Trophoblast cell (in vitro differentiated cells and primary cell): ENCODE measurements at regions not wholly inside any gene's neighbourhood (a gene's known extent, or its start where the extent isn't known, plus 50 kb on each side); places are given as distances from the start of the nearest gene placed in this dataset.

Experiments
- DNase-seq, 2 donors: peaks; one replicate each; pipeline ENCODE4 v3.0.0-alpha.2; 2016
- H2AFZ ChIP-seq: 2 replicates; pipeline ENCODE4 v1.6.1; 2013; ENCODE audit warnings: low read length, moderate library complexity, mild to moderate bottlenecking; ENCODE audit not compliant: insufficient read depth, poor library complexity
- H2AK5ac ChIP-seq: 2 replicates; pipeline ENCODE4 v1.6.1; 2013; ENCODE audit warnings: mild to moderate bottlenecking, low read length
- H2BK120ac ChIP-seq: 2 replicates; pipeline ENCODE4 v1.6.1; 2013; ENCODE audit warnings: low read length, mild to moderate bottlenecking, moderate library complexity; ENCODE audit not compliant: insufficient read depth, poor library complexity
- H2BK12ac ChIP-seq: 2 replicates; pipeline ENCODE4 v1.6.1; 2013; ENCODE audit warnings: mild to moderate bottlenecking, low read length, moderate library complexity
- H2BK5ac ChIP-seq: 2 replicates; pipeline ENCODE4 v1.6.1; 2013; ENCODE audit warnings: low read length, low read depth, moderate library complexity, mild to moderate bottlenecking; ENCODE audit not compliant: poor library complexity
- H3K14ac ChIP-seq: 2 replicates; pipeline ENCODE4 v1.6.1; 2013; ENCODE audit warnings: mild to moderate bottlenecking, low read length
- H3K18ac ChIP-seq: 2 replicates; pipeline ENCODE4 v1.6.1; 2013; ENCODE audit warnings: mild to moderate bottlenecking, low read length
- H3K23ac ChIP-seq: 2 replicates; pipeline ENCODE4 v1.6.1; 2013; ENCODE audit warnings: low read length
- H3K27ac ChIP-seq: 2 replicates; pipeline ENCODE4 v1.5.1; 2013; ENCODE audit warnings: low read depth, mild to moderate bottlenecking, inconsistent platforms, low read length, moderate library complexity
- H3K27me3 ChIP-seq: 2 replicates; pipeline ENCODE4 v1.6.1; 2013; ENCODE audit warnings: inconsistent platforms, mild to moderate bottlenecking, low read length, moderate library complexity; ENCODE audit not compliant: insufficient read depth
- H3K36me3 ChIP-seq, 2 experiments: 1 replicate in 1 of 2; 2 replicates in 1 of 2; pipeline ENCODE4 v1.6.1; 2013; ENCODE audit warnings: low read length in 2 of 2, mild to moderate bottlenecking in 2 of 2, moderate library complexity in 1 of 2; ENCODE audit not compliant: insufficient read depth in 2 of 2, control insufficient read depth in 1 of 2
- H3K4ac ChIP-seq: 2 replicates; pipeline ENCODE4 v1.6.1; 2013; ENCODE audit warnings: low read depth, mild to moderate bottlenecking, low read length, moderate library complexity
- H3K4me1 ChIP-seq, 2 experiments: 1 replicate in 1 of 2; 2 replicates in 1 of 2; pipeline ENCODE4 v1.6.1; 2013; ENCODE audit warnings: low read length in 2 of 2, mild to moderate bottlenecking in 2 of 2, moderate library complexity in 1 of 2; ENCODE audit not compliant: insufficient read depth in 2 of 2, control insufficient read depth in 1 of 2
- H3K4me2 ChIP-seq: 2 replicates; pipeline ENCODE4 v1.6.1; 2013; ENCODE audit warnings: inconsistent platforms, mild to moderate bottlenecking, low read length, moderate library complexity
- H3K4me3 ChIP-seq: 2 replicates; pipeline ENCODE4 v1.5.1; 2013; ENCODE audit warnings: mild to moderate bottlenecking, low read depth, low read length, inconsistent platforms
- H3K79me1 ChIP-seq: one replicate; pipeline ENCODE4 v1.6.1; 2013; ENCODE audit warnings: low read length
- H3K79me2 ChIP-seq: 2 replicates; pipeline ENCODE4 v1.6.1; 2013; ENCODE audit warnings: low read length, mild to moderate bottlenecking; ENCODE audit not compliant: control insufficient read depth, insufficient read depth, poor library complexity
- H3K9ac ChIP-seq: 2 replicates; pipeline ENCODE4 v1.6.1; 2013; ENCODE audit warnings: mild to moderate bottlenecking, low read length
- H3K9me3 ChIP-seq: 2 replicates; pipeline ENCODE4 v1.6.1; 2013; ENCODE audit warnings: low read depth, mild to moderate bottlenecking, control low read depth, inconsistent platforms, low read length; ENCODE audit not compliant: insufficient read depth
- H4K12ac ChIP-seq: 2 replicates; pipeline ENCODE4 v1.6.1; 2013; ENCODE audit warnings: low read depth, mild to moderate bottlenecking, low read length, moderate library complexity
- H4K8ac ChIP-seq: 2 replicates; pipeline ENCODE4 v1.6.1; 2013; ENCODE audit warnings: low read depth, mild to moderate bottlenecking, low read length, moderate library complexity
- H4K91ac ChIP-seq: one replicate; pipeline ENCODE4 v1.6.1; 2013; ENCODE audit warnings: low read depth, mild to moderate bottlenecking, low read length, moderate library complexity
- WGBS: extraction: QIAGEN DNeasy Blood & Tissue Kit; methylation state at CpG from one replicate; pipeline ENCODE4 v1.1.7; 2013; ENCODE audit warnings: missing lambda C conversion rate; ENCODE audit not compliant: insufficient read length, insufficient coverage; ENCODE audit errors: extremely low coverage; 5-methylcytosine and 5-hydroxymethylcytosine counted together

DNA sequence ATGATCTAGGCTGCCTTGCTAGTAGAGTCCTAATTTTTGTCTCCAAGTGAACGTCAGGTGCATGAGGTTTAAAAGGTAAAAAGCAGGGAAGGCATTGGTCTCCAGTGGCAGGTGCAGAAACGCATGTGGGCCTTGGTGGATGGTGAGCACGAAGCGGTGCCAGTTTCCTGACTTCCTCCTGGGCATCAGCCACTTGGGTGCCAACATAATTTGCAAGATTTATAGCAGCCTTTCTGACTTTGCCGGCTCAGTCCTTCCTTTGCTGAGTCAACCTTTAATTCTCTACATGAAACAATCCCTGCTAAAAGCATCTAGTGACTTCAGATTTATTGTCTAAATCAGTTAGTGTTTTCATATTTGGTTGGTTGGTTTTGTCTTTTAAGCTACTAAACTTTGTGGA, 355.7 kb upstream of the TMEM132C start:
- Histone ChIP-seq H2AK5ac (no peak overlapping the region), H3K79me1 (no peaks in the 10 kb centered on the region), H3K79me2 (no peaks in the 10 kb centered on the region), H2BK5ac (no peak overlapping the region), H3K18ac (no peak overlapping the region), H2AFZ (no peak overlapping the region), H4K12ac (no peak overlapping the region), H3K4me2 (no peak overlapping the region), H2BK120ac (no peak overlapping the region), H3K9me3 (no peaks in the 10 kb centered on the region), H4K8ac (no peak overlapping the region), H3K36me3 (no peaks in the 10 kb centered on the region), H3K23ac (no peak overlapping the region), H3K4me3 (no peak overlapping the region), H3K4ac (no peak overlapping the region), H4K91ac (no peak overlapping the region), H3K9ac (no peak overlapping the region), H3K4me1 (no peaks in the 10 kb centered on the region), H3K14ac (no peak overlapping the region), H3K27me3 (no peaks in the 10 kb centered on the region), H2BK12ac (no peak overlapping the region), H3K27ac (no peak overlapping the region)
- DNase-seq: no peak
- no CpG with 5 or more reads among the region's 5 CpGs for WGBS

DNA sequence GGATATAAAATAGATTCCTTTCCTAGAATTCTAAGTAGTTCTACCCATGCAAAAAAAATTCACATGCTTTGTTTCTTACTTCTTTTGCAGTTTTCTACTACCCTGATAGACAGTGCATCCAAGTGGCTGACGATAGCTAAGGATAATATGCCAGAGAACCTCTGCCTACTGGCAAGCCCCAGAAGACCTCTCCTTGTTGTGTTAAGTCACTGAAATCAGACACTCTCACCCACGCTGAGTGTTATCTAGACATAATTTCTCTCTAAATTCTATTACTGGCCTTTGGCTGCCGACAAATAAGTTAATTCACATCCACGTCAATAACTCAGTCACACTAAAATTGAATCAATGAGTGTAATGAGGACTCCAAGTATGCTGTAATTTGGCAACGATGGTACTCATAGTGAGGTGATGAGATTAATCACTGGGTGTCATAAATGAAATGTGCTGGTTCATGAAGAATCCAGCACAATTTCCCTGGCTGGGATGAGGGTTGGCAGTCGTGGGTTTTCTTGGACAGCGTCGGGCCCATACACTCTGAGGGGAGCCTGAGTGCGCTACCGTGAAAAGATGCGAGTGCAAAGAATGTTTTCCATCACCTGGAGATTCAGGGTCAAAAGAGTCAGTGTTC, 354.8 kb upstream of the TMEM132C start:
- H3K4ac ChIP-seq: no peak overlapping the region
- no peak overlapping the region for H3K4me3 ChIP-seq
- H2AK5ac ChIP-seq: no peak overlapping the region
- H3K4me2 ChIP-seq: no peak overlapping the region
- no peak overlapping the region for H3K14ac ChIP-seq
- H3K9ac ChIP-seq: no peak overlapping the region
- H4K12ac ChIP-seq: no peak overlapping the region
- no peaks in the 10 kb centered on the region for H3K27me3 ChIP-seq
- no peak overlapping the region for H3K23ac ChIP-seq
- H4K8ac ChIP-seq: no peak overlapping the region
- no peak overlapping the region for H3K18ac ChIP-seq
- H3K36me3 ChIP-seq: no peaks in the 10 kb centered on the region
- no peak overlapping the region for H3K27ac ChIP-seq
- H3K79me1 ChIP-seq: no peaks in the 10 kb centered on the region
- no peak for DNase-seq
- no peak overlapping the region for H2BK12ac ChIP-seq
- H2BK5ac ChIP-seq: no peak overlapping the region
- no peak overlapping the region for H4K91ac ChIP-seq
- no peaks in the 10 kb centered on the region for H3K9me3 ChIP-seq
- no peak overlapping the region for H2BK120ac ChIP-seq
- no peaks in the 10 kb centered on the region for H3K4me1 ChIP-seq
- no CpG with 5 or more reads among the region's 11 CpGs for WGBS
- H3K79me2 ChIP-seq: no peaks in the 10 kb centered on the region
- H2AFZ ChIP-seq: no peak overlapping the region

DNA sequence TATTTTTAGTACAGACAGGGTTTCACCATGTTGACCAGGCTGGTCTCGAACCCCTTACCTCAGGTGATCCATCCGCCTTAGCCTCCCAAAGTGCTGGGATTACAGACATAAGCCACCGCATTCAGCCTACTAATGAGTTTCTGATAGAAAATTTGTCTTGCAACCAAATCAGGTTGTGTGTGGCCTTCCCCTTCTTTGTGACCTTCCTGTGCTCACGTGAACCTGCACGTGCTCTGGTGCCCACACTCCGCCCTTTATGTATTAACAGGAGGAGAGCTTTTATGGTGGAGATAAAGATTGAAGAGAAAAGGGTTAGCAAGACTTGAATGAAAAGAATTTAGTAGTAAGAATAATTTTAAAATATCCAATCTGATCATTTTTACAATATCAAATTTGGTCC, 343.5 kb upstream of the TMEM132C start:
- Histone ChIP-seq H4K8ac (no peak overlapping the region), H3K4me1 (no peaks in the 10 kb centered on the region), H4K91ac (no peak overlapping the region), H3K27ac (no peak overlapping the region), H4K12ac (no peak overlapping the region), H3K79me2 (no peaks in the 10 kb centered on the region), H3K14ac (no peak overlapping the region), H2BK120ac (no peak overlapping the region), H3K9me3 (no peaks in the 10 kb centered on the region), H2BK5ac (no peak overlapping the region), H3K36me3 (no peaks in the 10 kb centered on the region), H3K9ac (no peak overlapping the region), H3K23ac (no peak overlapping the region), H2AK5ac (no peak overlapping the region), H2BK12ac (no peak overlapping the region), H3K79me1 (no peaks in the 10 kb centered on the region), H3K4ac (no peak overlapping the region), H3K4me2 (no peak overlapping the region), H3K4me3 (no peak overlapping the region), H2AFZ (no peak overlapping the region), H3K18ac (no peak overlapping the region), H3K27me3 (no peaks in the 10 kb centered on the region)
- DNase-seq: no peak
- WGBS: no CpG with 5 or more reads among the region's 6 CpGs

- Histone ChIP-seq H2BK120ac (no peak overlapping the region), H3K4ac (no peak overlapping the region), H3K79me1 (no peaks in the 10 kb centered on the region), H2AK5ac (no peak overlapping the region), H3K27ac (no peak overlapping the region), H3K4me3 (no peak overlapping the region), H3K79me2 (no peaks in the 10 kb centered on the region), H4K8ac (no peak overlapping the region), H3K27me3 (no peaks in the 10 kb centered on the region), H3K14ac (no peak overlapping the region), H3K36me3 (no peaks in the 10 kb centered on the region), H3K4me2 (no peak overlapping the region), H2AFZ (no peak overlapping the region), H3K18ac (no peak overlapping the region), H3K9me3 (no peaks in the 10 kb centered on the region), H4K91ac (no peak overlapping the region), H2BK5ac (no peak overlapping the region), H3K9ac (no peak overlapping the region), H4K12ac (no peak overlapping the region), H3K4me1 (no peaks in the 10 kb centered on the region), H3K23ac (no peak overlapping the region), H2BK12ac (no peak overlapping the region)
- DNase-seq: no peak
- no CpG with 5 or more reads among the region's 4 CpGs for WGBS
Measured at GRCh38 chr12:127925971-127926370, 341.0 kb upstream of the TMEM132C start.
